NOMO-1 (cell line): ENCODE measurements at regions not wholly inside any gene's neighbourhood (a gene's known extent, or its start where the extent isn't known, plus 50 kb on each side); places are given as distances from the start of the nearest gene placed in this dataset.

Experiments used
- DNase-seq, 2 experiments: peaks; one replicate each; lab custom pipeline; 2025; ENCODE audit not compliant: unreplicated experiment in 2 of 2; lab: John Stamatoyannopoulos, UW

DNA sequence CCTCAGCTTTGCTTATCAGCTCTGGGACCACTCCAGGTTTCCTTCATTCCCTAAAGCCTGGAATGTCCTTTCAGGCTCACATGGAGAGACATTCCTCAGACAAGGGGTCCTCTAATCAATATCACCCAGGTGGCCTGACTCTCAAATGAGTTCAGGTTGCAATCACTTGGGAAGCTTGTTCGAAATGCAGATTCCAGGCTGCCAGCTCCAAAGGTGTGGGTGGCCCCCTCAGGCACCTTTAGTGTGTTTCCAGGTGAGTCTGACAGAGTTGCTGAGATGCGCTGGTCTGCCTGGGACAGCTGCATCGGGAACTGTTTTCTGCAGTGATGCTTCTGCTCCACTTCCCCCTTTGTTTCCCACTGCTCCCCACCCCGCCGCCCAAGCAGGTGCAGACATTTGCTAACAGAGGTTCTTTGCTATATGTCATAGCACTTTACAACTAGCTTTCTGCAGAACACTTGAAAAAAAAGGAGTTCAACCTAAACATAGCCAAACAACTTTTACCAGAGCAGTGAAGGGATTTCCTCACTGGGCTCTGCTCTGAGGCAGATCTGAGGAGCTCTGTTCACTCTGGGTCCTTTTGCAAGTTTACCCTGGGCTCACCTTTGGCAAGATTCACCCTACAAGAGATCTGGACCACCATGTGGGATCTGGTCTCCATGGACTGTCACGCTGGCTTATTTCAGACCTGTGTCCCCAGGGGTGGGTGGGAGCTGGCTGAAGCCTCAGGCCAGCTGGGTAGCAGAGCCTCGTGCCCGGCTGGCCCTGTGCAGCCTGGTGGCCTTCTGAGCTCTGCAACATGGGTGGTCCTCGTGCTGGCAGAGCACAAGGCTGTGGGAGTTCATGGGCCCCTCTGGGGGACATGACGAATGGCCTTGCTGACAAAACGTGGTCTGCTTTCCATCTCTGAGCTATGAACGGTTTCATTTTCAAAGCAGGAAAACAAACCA lies 539.6 kb downstream of the CCDC171 start:
- no peak for DNase-seq

DNA sequence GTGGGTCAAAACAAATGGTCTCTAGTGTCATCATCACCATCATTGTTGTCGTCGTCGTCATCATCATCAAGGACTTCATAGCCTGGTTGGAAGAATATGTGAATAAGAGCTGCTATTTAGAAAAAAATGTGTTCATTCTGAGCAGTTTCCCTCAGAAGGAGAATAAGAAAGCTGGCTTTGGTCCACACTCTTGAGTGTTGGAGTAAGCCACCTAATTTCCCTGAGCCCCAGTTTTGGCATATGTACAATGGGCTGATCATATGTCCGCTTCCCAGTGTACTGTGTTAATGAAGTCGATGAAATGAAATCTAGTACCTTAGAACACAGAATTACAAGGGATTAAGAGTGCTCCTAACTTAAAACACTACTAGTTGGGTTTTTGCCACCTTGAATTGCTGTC lies 545.5 kb downstream of the CCDC171 start:
- DNase-seq, result no peak

DNA sequence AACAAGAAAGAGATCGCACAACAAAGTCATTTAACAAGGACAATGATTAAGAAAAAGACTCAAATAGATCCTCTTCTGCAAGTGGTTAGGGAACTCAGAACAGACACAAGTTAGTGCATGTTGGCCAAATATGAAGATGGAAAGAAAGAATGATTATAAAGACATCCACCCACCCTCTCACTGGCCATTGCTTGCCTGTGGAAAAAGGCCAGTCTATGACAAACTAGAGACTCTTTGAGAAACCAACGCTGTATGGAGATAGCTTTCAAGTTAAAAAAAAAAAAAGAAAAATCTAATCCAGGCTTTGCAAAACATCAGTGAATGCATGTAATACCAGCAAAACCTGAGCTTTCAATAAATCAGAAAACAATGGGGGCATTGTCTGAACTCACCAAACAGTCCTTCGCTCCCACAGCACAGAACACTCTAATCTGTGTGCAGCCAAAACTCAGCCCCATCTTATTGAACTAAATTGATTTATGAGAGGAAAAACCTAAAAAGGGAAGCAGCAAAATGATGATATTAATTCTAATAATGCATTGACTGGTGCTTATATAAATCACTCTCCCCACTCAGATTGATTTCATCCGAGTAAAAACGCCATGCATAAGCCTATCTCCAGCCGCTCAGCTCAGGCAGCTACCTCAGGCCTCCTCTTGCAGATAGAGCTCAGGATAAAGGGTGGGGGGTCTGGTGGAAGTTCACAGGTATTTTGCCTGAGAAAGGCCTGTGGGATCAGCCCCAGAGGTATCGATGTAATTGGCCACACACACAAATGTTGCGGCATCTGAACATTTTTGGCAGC lies 547.1 kb downstream of the CCDC171 start:
- DNase-seq, result no peak

DNA sequence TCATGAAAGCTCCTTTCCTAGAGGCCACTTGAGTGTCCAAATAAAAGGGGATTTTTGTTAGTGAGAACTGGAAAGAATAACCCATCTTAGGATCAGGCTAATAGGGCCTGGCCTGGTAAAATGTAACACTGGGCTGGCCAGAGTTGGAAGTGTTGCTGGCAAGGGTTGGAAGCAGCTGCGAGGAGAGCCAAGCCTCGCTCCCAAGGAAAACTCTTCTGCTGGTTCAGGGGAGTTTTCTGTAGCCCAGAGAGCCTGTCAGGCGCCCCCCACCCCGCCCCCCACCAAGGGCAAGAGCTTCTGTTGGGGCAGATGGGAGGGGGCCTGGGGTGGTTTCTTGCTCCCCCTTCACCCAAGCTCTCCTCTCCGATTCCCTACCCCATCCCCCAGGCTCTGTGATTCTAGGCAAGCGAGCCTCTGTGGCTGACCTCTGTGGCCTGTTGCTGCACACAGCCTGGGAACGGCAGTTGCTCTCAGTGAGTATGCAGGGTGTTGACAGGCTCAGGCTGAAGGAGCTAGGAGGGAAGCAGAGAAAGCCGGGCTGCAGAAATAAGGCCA lies 547.8 kb downstream of the CCDC171 start:
- no peak for DNase-seq

DNA sequence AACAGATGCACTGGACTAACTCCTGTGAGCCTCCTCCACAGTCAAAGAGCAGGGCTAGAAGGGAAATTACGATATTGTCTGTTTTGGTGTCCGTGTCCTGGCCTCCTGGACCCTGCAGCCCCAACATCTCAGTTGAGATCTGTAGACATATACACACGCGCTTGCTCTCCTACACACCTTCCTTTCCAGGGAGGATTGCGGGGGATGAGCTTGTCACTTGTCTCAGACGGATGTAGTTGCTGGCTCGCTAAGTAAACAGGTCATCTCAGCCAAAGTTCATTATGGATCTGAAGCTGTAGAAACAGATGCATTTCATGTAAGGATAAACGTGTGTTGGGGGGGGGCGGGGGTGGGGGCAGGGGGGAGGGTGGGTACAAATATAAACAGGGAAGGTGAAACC lies 549.3 kb downstream of the CCDC171 start:
- DNase-seq, result no peak

DNA sequence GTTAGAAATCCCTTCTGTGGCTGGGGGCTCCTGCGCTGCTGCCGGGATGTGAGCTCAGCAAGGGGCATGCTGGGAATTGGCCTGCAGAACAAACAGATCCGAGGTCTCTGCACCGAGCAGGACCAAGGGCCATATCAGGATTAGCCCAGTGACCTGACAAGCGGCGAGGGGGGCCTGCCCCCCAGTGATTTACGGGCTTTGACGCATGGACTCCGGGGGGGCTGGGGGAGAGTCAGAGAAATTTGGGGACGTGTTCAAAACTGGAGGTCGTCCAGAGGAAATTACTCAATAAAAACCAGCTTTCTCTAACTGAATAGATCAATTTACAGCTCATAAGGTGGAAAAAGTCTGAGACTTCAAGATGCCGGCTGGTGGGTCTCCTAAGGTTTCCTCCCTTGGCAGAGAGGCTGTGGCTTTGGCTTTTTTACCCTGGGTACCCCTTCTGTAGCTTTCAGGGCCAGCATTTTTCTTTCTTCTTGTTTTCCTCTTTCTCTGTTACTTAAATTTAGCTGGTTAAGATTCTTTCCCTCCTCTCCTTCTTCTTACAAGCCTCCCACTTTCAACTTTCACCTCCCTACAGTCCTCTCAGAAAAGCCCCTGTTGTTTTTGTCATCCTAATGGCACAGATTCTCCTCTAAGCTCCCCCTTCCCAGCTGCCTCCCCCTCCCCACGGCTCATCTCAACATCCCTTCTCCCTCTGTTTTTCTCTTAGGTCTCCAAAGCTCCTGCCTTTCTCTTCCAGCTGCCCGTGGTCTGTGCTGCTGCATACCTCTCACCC lies 551.0 kb downstream of the CCDC171 start:
- no peak for DNase-seq

DNA sequence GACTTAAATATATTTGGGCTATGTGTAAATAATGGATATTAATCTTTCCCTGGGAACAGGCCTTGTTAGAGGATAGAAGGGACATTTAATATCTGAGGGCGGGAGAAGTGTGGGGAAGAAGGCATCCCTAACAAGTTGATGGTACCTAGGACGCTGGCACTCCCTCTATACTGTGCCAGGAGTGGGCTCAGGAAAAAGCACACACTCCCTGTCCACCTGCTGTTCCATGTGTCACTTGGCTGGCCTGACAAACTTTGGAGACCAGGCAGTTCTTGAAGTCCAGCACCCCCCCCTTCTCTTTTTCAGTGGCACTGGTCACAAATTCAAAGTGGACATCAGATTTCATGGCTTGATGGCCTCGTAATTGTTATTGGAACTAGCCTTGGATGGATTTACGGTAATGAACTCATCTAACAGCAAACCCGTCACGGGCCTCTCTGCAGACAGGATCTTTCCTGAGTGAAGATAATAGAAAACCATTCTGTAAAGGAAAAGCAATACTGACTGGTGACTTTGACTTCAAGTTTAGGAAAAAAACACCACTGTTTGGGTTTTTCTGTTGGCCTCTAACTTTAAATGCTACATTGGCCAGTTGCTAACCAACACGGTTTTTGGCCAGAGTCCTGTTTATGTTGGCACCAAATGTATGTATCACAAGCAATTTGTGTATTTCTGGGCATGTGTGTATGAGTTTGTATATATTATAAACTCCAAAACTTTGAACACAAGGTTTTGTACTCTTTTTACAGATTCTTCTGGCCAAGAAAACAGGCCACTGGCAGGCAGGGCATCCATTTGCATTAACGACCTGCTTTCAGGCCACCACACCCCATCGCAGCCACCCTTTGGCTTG lies 552.6 kb downstream of the CCDC171 start:
- no peak for DNase-seq

DNA sequence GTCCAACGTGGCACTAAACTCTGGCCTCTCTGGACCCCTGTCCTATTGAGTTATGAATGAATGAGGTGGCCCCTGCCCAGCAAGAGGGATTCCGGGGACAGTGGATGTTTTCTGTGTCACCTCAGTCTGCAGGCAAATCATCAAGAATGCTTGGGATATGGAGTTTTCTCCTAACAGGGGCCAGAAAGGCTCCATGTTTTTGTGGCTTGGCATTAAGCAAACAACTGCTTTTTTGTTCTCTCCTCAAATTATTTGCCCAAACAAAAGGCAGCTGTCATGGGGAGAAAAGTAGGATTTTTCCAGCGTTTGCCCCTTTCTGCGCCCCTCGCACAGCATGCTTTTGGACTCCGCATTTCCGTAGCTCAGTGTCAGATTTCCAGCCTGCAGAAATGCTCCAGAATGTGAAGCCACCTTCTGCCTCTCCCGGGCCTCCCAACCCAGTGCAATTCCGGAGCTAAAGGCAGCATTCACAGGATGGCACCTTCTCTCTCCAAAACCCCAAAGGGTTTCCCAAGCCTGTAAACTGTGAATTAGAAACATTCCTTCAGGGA lies 553.3 kb downstream of the CCDC171 start:
- DNase-seq, result no peak

DNA sequence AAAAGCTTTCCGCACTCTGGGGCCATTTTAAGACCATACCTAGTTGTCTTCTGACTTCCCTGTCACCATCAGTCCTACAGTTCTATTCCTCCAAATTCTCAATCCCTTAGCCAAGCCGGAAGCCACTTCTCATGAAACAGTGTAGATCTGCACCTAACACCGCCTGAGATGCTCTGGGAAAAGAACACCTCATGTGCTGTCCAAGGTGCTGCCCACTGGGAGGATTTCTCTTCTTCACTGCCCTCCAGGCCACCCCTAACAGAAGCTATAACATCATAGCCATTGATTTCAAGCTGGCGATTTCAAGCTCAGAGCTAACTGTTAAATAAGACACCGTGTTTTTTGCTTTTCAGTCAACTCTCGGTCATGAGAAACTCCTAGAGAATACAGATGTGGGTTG lies 559.3 kb downstream of the CCDC171 start:
- no peak for DNase-seq

DNA sequence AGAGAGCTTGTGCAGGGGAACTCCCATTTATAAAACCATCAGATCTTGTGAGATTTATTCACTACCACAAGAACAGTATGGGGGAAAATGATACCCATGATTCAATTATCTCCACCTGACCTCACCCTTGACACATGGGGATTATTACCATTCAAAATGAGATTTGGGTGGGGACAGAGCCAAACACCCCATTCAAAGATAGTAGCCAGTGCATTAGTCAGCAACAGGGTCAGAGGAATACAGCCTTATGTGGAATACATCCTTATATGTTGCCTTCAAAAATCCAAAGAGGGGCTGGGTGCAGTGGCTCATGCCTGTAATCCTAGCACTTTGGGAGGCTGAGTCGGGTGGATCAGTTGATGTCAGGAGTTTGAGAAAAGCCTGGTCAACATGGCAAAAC lies 563.2 kb downstream of the CCDC171 start:
- no peak for DNase-seq

DNA sequence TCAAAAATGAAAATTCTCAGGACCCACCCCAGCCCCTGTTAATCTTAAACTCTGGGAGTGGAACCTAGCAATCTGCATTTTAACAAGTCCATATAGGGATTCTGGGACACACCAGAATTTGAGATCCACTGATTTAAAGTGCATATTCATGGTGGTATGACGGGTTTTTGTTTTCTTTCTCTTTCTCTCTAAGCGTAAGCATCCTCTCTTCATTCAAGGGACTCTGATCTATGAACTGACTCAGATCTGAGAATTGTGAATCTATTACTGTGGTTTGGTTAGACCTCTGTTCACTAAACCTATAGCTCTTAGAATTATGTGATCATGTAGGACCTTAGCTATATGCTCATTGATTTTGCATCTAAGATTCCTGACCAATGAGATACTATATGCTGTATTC lies 565.2 kb downstream of the CCDC171 start:
- no peak for DNase-seq

DNA sequence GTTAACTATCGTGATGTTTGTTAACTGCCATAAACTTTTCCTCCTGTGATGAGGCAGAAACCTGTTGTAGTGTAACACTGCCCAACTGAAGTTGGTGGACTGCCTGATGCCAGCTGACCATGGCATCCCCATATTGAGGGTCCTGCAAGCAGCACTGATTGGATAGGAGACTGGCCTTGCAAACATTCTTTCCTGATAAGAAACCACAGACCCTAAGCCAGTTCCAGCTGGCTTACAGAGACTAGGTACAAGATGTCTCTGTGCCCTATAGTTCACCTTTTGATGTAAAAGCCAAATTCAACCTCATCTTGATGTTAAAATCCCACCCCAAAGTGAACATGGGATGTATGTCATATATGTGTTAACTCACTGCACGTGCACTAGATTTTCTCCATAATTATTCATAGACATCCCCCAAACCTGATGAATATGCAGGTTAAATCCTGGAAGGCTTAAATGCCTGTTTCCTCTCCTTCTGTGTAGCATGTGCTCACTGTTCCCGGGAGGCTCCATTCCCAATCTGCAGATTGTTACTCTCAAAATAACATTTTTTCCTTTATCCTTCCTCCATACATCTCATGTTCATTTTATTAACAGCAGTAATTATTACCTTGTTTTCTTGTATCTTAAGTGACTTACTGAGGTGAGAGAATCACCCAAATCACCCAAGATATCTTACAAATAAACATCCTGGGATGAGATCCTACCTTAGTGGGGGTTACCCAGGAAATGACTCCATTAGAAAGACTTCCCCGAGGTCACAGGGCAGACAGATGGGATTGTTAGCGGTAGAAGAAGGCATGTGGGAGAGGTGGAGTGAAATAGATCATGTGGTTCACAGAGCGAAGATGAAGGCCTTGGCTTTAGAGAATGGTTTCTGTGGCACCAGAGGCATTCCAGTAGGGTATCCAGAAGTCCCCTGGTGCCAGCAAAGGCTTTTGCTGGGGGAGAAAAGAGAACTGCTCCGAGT lies 566.7 kb downstream of the CCDC171 start:
- DNase-seq, result no peak

DNA sequence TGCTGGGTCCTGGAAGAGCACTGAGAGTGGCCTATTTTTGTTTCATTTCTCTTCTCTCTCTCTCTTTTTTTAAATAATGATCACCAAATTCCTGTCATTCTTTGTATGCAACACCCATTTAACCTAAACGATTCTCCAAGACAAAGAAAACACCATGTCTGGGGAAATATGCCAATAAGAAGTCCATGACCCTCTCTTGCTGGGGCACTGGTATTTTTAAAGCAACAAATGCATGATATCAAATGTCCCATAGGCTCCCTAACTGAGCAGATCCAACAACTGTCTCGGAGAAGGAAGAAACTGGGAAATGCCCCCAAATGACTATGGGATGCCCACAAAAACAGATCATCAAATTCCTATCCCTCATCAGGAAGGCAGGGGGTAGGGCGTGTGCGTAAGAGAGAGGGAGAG lies 567.4 kb downstream of the CCDC171 start:
- DNase-seq, result no peak

DNA sequence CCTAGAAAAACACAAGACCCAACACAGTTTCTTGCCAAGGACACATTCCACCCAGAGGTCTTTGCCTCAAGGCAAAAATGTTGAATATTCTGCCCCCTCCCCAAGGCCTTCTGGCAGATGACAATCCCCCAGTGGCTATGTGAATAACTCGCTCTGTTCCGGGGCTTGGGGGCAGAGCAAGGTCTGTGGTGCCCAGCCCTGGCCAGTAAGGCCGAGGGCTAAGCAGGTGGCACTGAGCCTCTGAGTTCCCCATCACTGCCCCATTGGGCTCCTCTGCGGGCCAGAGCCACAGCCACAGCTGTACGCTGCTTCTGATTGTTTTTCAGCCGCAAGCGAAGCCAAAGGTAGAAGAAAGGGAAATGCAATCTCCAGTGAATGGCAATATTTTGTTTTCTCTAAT lies 567.9 kb downstream of the CCDC171 start:
- DNase-seq, result no peak

DNA sequence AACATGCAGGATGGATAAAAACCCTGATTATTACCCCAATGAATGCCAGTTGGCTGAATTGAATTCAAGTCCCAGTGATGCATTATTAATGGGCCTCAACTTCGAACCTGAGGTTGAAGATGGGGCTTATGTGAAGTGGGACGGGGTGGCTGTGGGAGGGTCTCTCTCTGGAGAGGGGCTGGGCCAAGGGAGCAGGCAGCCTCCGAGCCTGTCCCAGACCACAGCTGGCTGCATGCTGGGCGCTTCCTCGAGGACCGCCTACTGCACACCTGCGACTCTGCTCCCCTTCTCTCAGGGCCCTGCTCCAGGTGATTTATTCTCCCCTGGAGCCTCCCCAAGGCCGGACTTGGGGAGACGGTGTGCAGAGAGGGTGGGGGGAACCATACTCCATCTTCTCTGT lies 568.3 kb downstream of the CCDC171 start:
- DNase-seq, result no peak

DNA sequence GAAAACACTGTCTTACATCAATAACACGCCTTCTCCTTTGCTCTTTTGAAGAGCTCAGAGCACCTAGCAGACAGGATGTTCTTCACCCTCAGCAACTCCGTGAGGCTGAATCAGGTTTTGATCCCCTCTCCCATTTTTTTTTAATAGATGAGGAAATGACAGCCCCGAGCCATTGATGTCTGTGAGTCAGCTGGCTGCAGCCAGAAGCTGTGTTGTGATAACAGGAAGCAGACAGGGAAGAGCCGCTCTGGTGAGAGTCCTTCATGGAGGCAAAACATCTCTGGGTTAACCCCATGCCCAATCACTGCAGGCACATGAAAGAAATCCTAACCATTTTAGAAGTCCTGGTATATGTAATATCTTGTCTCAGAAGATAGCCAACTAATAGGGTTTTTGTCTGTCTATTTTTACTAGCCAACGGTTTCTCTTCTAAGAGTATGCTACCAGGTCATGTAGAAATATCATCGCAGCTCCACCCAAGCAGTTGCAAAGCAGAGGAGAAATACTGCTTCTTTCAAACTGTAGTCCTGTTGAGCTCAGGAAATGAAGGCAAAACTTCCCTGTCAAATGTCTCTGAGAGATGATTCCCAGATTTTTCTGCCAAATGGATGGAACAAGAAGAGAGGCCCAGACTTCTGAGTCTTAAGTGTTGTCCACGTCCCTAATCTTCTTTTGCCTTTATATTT lies 568.9 kb downstream of the CCDC171 start:
- no peak for DNase-seq

DNA sequence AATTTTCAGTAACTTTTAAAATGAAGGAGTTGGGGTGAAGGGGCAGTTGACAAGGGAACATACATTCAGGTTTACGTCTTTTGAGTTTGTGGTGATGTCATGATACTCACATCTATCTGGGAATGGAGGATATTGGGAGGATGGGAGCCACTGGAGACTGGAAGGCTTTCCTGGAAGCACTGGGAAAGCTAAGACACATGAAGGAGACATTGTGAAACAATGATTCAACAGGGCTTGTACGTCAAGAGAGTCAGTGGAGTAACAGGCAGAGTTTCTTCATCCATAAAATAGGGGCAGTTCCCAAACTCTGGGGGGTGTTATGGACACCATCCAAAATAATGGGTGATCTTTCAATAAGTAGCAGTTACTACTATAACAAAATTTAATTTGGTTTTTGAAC lies 572.8 kb downstream of the CCDC171 start:
- DNase-seq, result no peak

DNA sequence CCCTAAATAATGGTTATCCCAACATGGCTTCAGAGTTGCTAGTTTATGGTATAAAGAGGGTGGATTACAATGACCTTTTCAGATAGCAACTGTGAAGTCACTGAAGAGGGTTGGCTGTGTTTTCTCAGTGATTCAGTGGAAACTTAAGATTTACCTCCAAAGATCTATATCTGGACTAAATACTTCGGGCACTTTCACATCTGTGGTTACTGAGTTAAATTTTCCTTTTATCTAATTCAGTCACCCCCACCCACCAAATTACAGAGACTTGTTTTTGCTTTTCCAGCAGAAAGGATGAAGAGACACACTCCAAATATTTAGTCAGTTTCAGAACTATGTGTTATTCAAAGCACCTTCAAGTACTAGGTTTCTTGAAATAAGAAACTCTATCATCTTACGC lies 573.2 kb downstream of the CCDC171 start:
- no peak for DNase-seq
